ENCODE measurements at regions not wholly inside any gene's neighbourhood (a gene's known extent, or its start where the extent isn't known, plus 50 kb on each side); places are given as distances from the start of the nearest gene placed in this dataset.

GRCh38 chr3:116939091-116939490 is 229.5 kb downstream of the TUSC7 start:
- no peak overlapping the region for H3K4me3 ChIP-seq (ENCODE audit: extremely low read depth in 1 of 4, insufficient read depth in 2 of 4, low read depth in 3 of 4, low read length in 4 of 4)
- ChIA-PET CTCF (ENCODE audit: partially characterized antibody) (interaction anchor here (0.7 to 1.0 kb wide), 2 partner anchors 11 to 219 kb away, joined by 3 read pairs; no protein-coding TSS in a partner anchor), POLR2A (ENCODE audit: partially characterized antibody) (no interaction called here)
- no peaks in the 10 kb centered on the region for H3K27me3 ChIP-seq (replicated peaks in 1 of 4; ENCODE audit: control insufficient read depth in 3 of 4, extremely low read depth in 1 of 4, insufficient read depth in 3 of 4, low read length in 3 of 4)
- H3K9me3 ChIP-seq (ENCODE audit: insufficient read depth in 2 of 2, low read depth in 1 of 2, low read length in 1 of 2) = no peaks in the 10 kb centered on the region
- no peak overlapping the region for H2BK20ac ChIP-seq (ENCODE audit: low read length)
- WGBS, 2 experiments (ENCODE audit: extremely low coverage in 1 of 2, insufficient coverage in 1 of 2, insufficient read length in 1 of 2, insufficient replicate concordance in 2 of 2, low coverage in 1 of 2, low lambda C conversion rate in 2 of 2, missing lambda C conversion rate in 1 of 2) = 96% methylated on average over 3 of the region's 3 CpGs; no CpG with 5 or more reads in 1 of the 2 experiments
- H3K4me1 ChIP-seq (replicated peaks in 1 of 4; ENCODE audit: control insufficient read depth in 3 of 4, insufficient read depth in 4 of 4, low read length in 3 of 4) = no peaks in the 10 kb centered on the region
- no peaks in the 10 kb centered on the region for H4K20me1 ChIP-seq (replicated peaks in 1 of 2; ENCODE audit: control insufficient read depth in 1 of 2, insufficient read depth in 2 of 2, low read length in 2 of 2)
- no peak overlapping the region for H3K9ac ChIP-seq (replicated peaks in 1 of 4; ENCODE audit: extremely low read depth in 1 of 4, low read depth in 3 of 4, low read length in 3 of 4)
- no peak overlapping the region for H2BK5ac ChIP-seq (ENCODE audit: low read depth, low read length)
- no peak overlapping the region for H2BK15ac ChIP-seq (ENCODE audit: low read length)
- H4K91ac ChIP-seq (replicated peaks; ENCODE audit: insufficient read length, low read length) = no peak overlapping the region
- H2AFZ ChIP-seq (ENCODE audit: low read length) = 0 out of 2 replicates have a peak overlapping the region, but pooled peaks have one; percentile 21
- H2BK12ac ChIP-seq (ENCODE audit: low read depth, low read length) = no peak overlapping the region
- no peak overlapping the region for H4K5ac ChIP-seq (ENCODE audit: insufficient read length, low read depth, low read length)
- H3K4ac ChIP-seq (replicated peaks; ENCODE audit: insufficient read length, low read depth, low read length) = no peak overlapping the region
- no peak overlapping the region for H3K18ac ChIP-seq (ENCODE audit: extremely low read depth, low read length)
- no peak overlapping the region for H3K23ac ChIP-seq (ENCODE audit: insufficient read length)
- DNase-seq (ENCODE audit: low read depth in 1 of 2, low spot score in 2 of 2) (no peak), FAIRE-seq (no peak)
- H3K79me1 ChIP-seq (ENCODE audit: low read depth, low read length) = no peaks in the 10 kb centered on the region
- no peak overlapping the region for H3K14ac ChIP-seq (ENCODE audit: insufficient read length)
- H4K8ac ChIP-seq (ENCODE audit: extremely low read depth, insufficient read depth, low read length) = peak overlapping the region; percentile 58; the same call in 1 of the 2 replicates
- no peak overlapping the region for H3K56ac ChIP-seq (replicated peaks; ENCODE audit: insufficient read length, low read depth, low read length)
- no peaks in the 10 kb centered on the region for H3K23me2 ChIP-seq (ENCODE audit: low read depth, low read length)
- no peaks in the 10 kb centered on the region for H3K79me2 ChIP-seq (ENCODE audit: control insufficient read depth in 1 of 2, insufficient read depth in 2 of 2, low read length in 2 of 2)
- no peak overlapping the region for H3K27ac ChIP-seq (ENCODE audit: low read depth, low read length)
- TF ChIP-seq FOSL1 (IDR thresholded peaks at IDR 0.05; ENCODE audit: insufficient read depth, low read depth, low read length) (no peak), EP300 (IDR thresholded peaks at IDR 0.05; ENCODE audit: borderline replicate concordance in 1 of 2, low read depth in 2 of 2, low read length in 2 of 2) (no peak), CEBPB (IDR thresholded peaks at IDR 0.05; ENCODE audit: low read depth, low read length) (no peak), CBX8 (IDR thresholded peaks at IDR 0.05; ENCODE audit: borderline replicate concordance, low read depth, low read length) (no peak)
- H2AK5ac ChIP-seq (ENCODE audit: low read depth, low read length) = no peak overlapping the region
- H3K36me3 ChIP-seq (ENCODE audit: control insufficient read depth in 2 of 4, insufficient read depth in 4 of 4, low read length in 3 of 4) = no peaks in the 10 kb centered on the region
- H3K4me2 ChIP-seq (ENCODE audit: insufficient read depth in 1 of 2, low read depth in 2 of 2, low read length in 2 of 2) = no peak overlapping the region
- H2BK120ac ChIP-seq (replicated peaks; ENCODE audit: low read depth, low read length) = no peak overlapping the region
